Duodenal mucosa (tissue), 2 donors: ENCODE measurements at regions not wholly inside any gene's neighbourhood (a gene's known extent, or its start where the extent isn't known, plus 50 kb on each side); places are given as distances from the start of the nearest gene placed in this dataset.
"Not testable (repeated sequence)": the region's sequence is repeated elsewhere in the genome, so short reads cannot be mapped to it uniquely, and the experiment has no call there.

ENCODE experiments used
- H3K27ac ChIP-seq: one replicate; pipeline ENCODE4 v1.7.0; 2013; ENCODE audit warnings: low read depth, low read length
- H3K27me3 ChIP-seq, 2 donors: one replicate each; pipeline ENCODE4 v1.7.0; 2013; ENCODE audit warnings: low read length in 2 of 2, control low read depth in 1 of 2; ENCODE audit not compliant: insufficient read depth in 2 of 2, control insufficient read depth in 1 of 2
- H3K36me3 ChIP-seq, 2 donors: one replicate each; pipeline ENCODE4 v1.7.0; 2013; ENCODE audit warnings: low read length in 2 of 2, control low read depth in 1 of 2; ENCODE audit not compliant: insufficient read depth in 2 of 2, control insufficient read depth in 1 of 2
- H3K4me1 ChIP-seq, 2 donors: one replicate each; pipeline ENCODE4 v1.7.0; 2013; ENCODE audit warnings: low read length in 2 of 2, control low read depth in 1 of 2; ENCODE audit not compliant: insufficient read depth in 2 of 2, control insufficient read depth in 1 of 2
- H3K4me3 ChIP-seq, 2 donors: one replicate each; pipeline ENCODE4 v1.7.0; 2013; ENCODE audit warnings: low read length in 2 of 2, low read depth in 1 of 2
- H3K9ac ChIP-seq, 2 donors: one replicate each; pipeline ENCODE4 v1.7.0; 2013; ENCODE audit warnings: low read length in 2 of 2, low read depth in 1 of 2
- H3K9me3 ChIP-seq, 2 donors: one replicate each; pipeline ENCODE4 v1.7.0; 2013; ENCODE audit warnings: low read length in 2 of 2, control low read depth in 1 of 2; ENCODE audit not compliant: control insufficient read depth in 1 of 2

- Histone ChIP-seq H3K36me3 (no peaks in the 10 kb centered on the region), H3K27ac (no peak overlapping the region), H3K4me3 (no peak overlapping the region), H3K27me3 (no peaks in the 10 kb centered on the region), H3K9ac (no peak overlapping the region), H3K4me1 (no peaks in the 10 kb centered on the region), H3K9me3 (no peaks in the 10 kb centered on the region)
Observed at GRCh38 chr10:120184547-120185337, 272.3 kb upstream of the PLPP4 start.

DNA sequence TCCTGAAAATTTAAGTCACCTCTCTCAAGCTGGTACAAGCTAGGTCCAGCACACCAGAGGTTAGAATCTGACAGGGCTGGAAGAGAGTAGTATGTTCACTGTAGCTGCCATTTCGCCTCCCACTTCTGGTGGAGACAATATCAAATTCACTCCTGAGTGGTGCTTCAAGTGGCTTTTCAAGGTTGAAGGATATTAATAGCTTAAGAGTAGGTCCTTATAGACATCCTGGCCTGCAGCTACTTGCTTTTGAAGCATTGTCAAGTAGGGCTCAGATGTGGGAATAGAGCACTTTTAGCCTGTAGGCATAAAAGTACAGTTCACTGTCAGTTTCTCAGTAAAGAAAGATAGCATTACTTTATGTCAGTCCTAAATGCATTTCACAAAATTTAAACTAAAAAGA lies 270.5 kb upstream of the PLPP4 start:
- H3K36me3 ChIP-seq = no peaks in the 10 kb centered on the region
- no peak overlapping the region for H3K9ac ChIP-seq
- H3K27me3 ChIP-seq = no peaks in the 10 kb centered on the region
- no peaks in the 10 kb centered on the region for H3K9me3 ChIP-seq
- H3K4me1 ChIP-seq = no peaks in the 10 kb centered on the region
- H3K27ac ChIP-seq = no peak overlapping the region
- no peak overlapping the region for H3K4me3 ChIP-seq

DNA sequence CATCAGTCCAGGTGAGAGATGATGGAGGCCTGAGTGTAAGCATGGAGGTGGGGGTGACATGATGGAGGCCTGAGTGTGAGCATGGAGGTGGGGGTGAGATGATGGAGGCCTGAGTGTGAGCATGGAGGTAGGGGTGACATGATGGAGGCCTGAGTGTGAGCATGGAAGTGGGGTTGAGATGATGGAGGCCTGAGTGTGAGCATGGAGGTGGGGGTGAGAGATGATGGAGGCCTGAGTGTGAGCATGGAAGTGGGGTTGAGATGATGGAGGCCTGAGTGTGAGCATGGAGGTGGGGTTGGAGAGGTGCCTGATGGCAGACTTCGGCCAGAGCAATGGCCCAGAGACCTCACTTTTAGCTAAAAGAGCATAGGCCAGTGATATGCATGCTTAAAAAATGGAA lies 269.9 kb upstream of the PLPP4 start:
- H3K4me3 ChIP-seq, H3K9me3 ChIP-seq, H3K36me3 ChIP-seq, H3K27ac ChIP-seq, H3K27me3 ChIP-seq, H3K9ac ChIP-seq, H3K4me1 ChIP-seq: not testable (repeated sequence)

GRCh38 chr10:120188950-120189349 lies 268.1 kb upstream of the PLPP4 start:
- no peak overlapping the region for H3K27ac ChIP-seq
- no peaks in the 10 kb centered on the region for H3K36me3 ChIP-seq
- no peak overlapping the region for H3K4me3 ChIP-seq

DNA sequence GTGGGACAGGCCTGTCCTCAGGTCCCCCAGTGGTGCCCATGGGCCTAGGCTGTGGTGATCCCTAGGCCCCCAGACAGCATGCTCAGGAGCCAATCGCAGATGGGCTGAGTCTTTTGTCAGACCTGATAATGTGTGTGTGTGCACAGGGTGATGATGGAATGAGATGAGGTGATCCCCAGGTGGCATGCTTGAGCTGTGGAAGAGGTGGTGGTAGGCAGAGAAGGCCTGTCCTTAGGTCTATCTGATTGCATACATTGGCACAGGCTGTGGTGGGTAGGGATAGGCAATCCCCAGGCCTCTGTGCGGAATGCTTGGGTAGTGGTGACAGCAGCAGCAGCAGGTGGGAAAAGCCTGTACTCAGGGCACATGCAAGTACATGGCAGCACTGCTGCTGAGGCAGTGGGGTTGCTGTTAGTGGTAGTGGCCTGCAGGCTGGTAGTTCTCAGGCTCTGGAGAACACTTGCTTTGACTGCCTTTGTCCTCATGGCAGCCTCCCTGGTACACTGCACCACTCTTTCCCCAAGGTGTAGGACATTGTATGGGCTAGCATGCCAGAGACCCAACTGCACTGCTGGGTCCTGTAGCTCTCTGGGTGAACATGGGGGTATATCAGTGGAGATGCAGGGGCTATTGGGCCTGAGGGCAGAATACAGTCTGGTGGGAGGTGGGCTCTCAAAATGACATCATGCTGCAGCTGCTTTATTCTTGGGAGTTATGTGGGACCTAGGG lies 260.9 kb upstream of the PLPP4 start:
- no peaks in the 10 kb centered on the region for H3K4me1 ChIP-seq
- H3K27me3 ChIP-seq = no peaks in the 10 kb centered on the region
- no peaks in the 10 kb centered on the region for H3K9me3 ChIP-seq
- no peaks in the 10 kb centered on the region for H3K36me3 ChIP-seq
- H3K27ac ChIP-seq = no peak overlapping the region
- no peak overlapping the region for H3K4me3 ChIP-seq
- H3K9ac ChIP-seq = no peak overlapping the region

More at GRCh38 chr10:120188950-120189349, 268.1 kb upstream of the PLPP4 start:
- no peaks in the 10 kb centered on the region for H3K27me3 ChIP-seq
- no peaks in the 10 kb centered on the region for H3K4me1 ChIP-seq
- no peaks in the 10 kb centered on the region for H3K9me3 ChIP-seq
- H3K9ac ChIP-seq = no peak overlapping the region

DNA sequence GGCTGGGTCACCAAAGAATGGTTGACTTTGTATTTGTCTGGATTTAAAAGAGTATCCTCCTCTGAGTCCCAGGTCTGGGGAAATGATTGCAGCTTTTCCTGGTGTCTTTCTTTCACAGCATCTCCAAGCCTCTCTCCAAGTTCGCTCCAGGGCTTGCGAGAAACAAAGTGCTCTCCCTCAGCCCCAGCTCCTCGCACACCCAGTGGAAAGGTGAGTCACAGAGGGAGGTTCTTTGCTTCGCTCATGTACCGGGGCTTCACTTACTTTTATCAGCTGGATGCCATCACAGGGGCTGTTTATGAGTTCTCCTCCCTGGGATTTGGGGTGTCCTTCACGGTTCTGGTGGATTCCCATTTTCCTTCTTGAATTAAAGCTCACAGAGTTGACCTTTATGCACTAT lies 252.2 kb upstream of the PLPP4 start:
- Histone ChIP-seq H3K9me3 (no peaks in the 10 kb centered on the region), H3K4me1 (no peaks in the 10 kb centered on the region), H3K9ac (no peak overlapping the region), H3K36me3 (no peaks in the 10 kb centered on the region), H3K4me3 (no peak overlapping the region), H3K27ac (no peak overlapping the region), H3K27me3 (no peaks in the 10 kb centered on the region)

GRCh38 chr10:120205368-120206018 lies 251.5 kb upstream of the PLPP4 start:
- H3K27me3 ChIP-seq = no peaks in the 10 kb centered on the region
- no peaks in the 10 kb centered on the region for H3K9me3 ChIP-seq
- no peak overlapping the region for H3K27ac ChIP-seq
- H3K9ac ChIP-seq = no peak overlapping the region
- H3K36me3 ChIP-seq = no peaks in the 10 kb centered on the region
- no peaks in the 10 kb centered on the region for H3K4me1 ChIP-seq
- no peak overlapping the region for H3K4me3 ChIP-seq

GRCh38 chr10:120208488-120208887 lies 248.5 kb upstream of the PLPP4 start:
- Histone ChIP-seq H3K9ac (no peak overlapping the region), H3K9me3 (no peaks in the 10 kb centered on the region), H3K27me3 (no peaks in the 10 kb centered on the region), H3K27ac (no peak overlapping the region), H3K36me3 (no peaks in the 10 kb centered on the region), H3K4me1 (no peaks in the 10 kb centered on the region), H3K4me3 (no peak overlapping the region)

GRCh38 chr10:120209124-120209762 lies 247.8 kb upstream of the PLPP4 start:
- H3K27ac ChIP-seq = no peak overlapping the region
- H3K9ac ChIP-seq = no peak overlapping the region
- H3K27me3 ChIP-seq = no peaks in the 10 kb centered on the region
- no peak overlapping the region for H3K4me3 ChIP-seq
- no peaks in the 10 kb centered on the region for H3K9me3 ChIP-seq
- no peaks in the 10 kb centered on the region for H3K4me1 ChIP-seq
- no peaks in the 10 kb centered on the region for H3K36me3 ChIP-seq

DNA sequence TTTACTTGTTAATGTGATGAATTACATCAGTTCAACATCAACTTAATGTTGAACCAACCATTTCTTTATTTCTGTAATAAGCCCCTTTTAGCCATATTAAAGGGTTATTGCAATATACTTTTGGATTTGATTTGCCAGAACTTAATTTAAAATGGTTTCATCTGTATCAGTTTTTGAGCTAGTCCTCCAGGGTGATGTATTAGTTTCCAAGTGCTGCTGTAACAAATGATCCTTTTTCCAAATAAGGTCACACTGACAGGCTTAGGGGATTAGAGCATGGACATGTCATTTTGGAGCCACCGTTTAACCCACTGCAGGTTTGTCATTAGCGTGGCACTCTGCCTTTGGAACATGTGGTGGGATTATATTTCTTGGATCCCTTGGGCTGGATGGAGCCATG lies 244.8 kb upstream of the PLPP4 start:
- no peak overlapping the region for H3K9ac ChIP-seq
- H3K36me3 ChIP-seq = no peaks in the 10 kb centered on the region
- H3K27ac ChIP-seq = no peak overlapping the region
- no peaks in the 10 kb centered on the region for H3K4me1 ChIP-seq
- H3K4me3 ChIP-seq = no peak overlapping the region
- H3K27me3 ChIP-seq = no peaks in the 10 kb centered on the region
- H3K9me3 ChIP-seq = no peaks in the 10 kb centered on the region
